Liver (tissue), 8 donors: ENCODE measurements at regions not wholly inside any gene's neighbourhood (a gene's known extent, or its start where the extent isn't known, plus 50 kb on each side); places are given as distances from the start of the nearest gene placed in this dataset.

Experiments used
- DNase-seq: peaks from one replicate; pipeline ENCODE4 v3.0.0-alpha.2; 2017; ENCODE audit warnings: low spot score
- H3K27ac ChIP-seq, 2 donors: one replicate each; pipeline ENCODE4 v1.7.0; 2013; ENCODE audit warnings: inconsistent platforms in 2 of 2, low read length in 2 of 2, control low read depth in 1 of 2, low read depth in 1 of 2, mild to moderate bottlenecking in 1 of 2
- H3K27me3 ChIP-seq, 4 donors: one replicate each; pipeline versions ENCODE4 v1.6.1 to v1.7.0; 2013; ENCODE audit warnings: low read length in 3 of 4, inconsistent platforms in 1 of 4, mild to moderate bottlenecking in 1 of 4, moderate library complexity in 1 of 4; ENCODE audit not compliant: control insufficient read depth in 4 of 4, insufficient read depth in 4 of 4
- H3K36me3 ChIP-seq, 4 donors: one replicate each; pipeline versions ENCODE4 v1.6.1 to v1.7.0; 2013; ENCODE audit warnings: low read length in 3 of 4, mild to moderate bottlenecking in 3 of 4, low read depth in 1 of 4, moderate library complexity in 1 of 4; ENCODE audit not compliant: control insufficient read depth in 4 of 4, insufficient read depth in 3 of 4
- H3K4me1 ChIP-seq, 4 donors: one replicate each; pipeline versions ENCODE4 v1.6.1 to v1.7.0; 2013; ENCODE audit warnings: low read length in 3 of 4, mild to moderate bottlenecking in 3 of 4, moderate library complexity in 1 of 4; ENCODE audit not compliant: control insufficient read depth in 4 of 4, insufficient read depth in 4 of 4
- H3K4me3 ChIP-seq, 3 donors: one replicate each; pipeline versions ENCODE4 v1.6.1 to v1.7.0; 2013; ENCODE audit warnings: low read length in 3 of 3, control low read depth in 1 of 3, low read depth in 1 of 3, mild to moderate bottlenecking in 1 of 3
- H3K9ac ChIP-seq, 2 donors: one replicate each; pipeline ENCODE4 v1.7.0; 2013; ENCODE audit warnings: low read length in 2 of 2, mild to moderate bottlenecking in 2 of 2, moderate library complexity in 2 of 2, control low read depth in 1 of 2, low read depth in 1 of 2
- H3K9me3 ChIP-seq, 4 donors: one replicate each; pipeline versions ENCODE4 v1.6.1 to v1.7.0; 2013; ENCODE audit warnings: low read length in 3 of 4; ENCODE audit not compliant: control insufficient read depth in 4 of 4
- EGR1 ChIP-seq, 2 donors: IDR thresholded peaks; 2 replicates each; pipeline ENCODE4 v1.6.1; 2016 to 2018; ENCODE audit warnings: antibody characterized with exemption in 2 of 2, low read depth in 2 of 2
- FOXA1 ChIP-seq: IDR thresholded peaks from 2 replicates; pipeline ENCODE4 v1.6.1; 2016; ENCODE audit warnings: antibody characterized with exemption
- FOXA2 ChIP-seq: IDR thresholded peaks from 2 replicates; pipeline ENCODE4 v1.6.1; 2016; ENCODE audit warnings: antibody characterized with exemption
- GABPA ChIP-seq, 2 donors: IDR thresholded peaks in 1 of 2; conservative IDR thresholded peaks in 1 of 2; 2 replicates each; pipeline ENCODE4 v1.6.1; 2016; ENCODE audit warnings: antibody characterized with exemption in 2 of 2, mild to moderate bottlenecking in 1 of 2, moderate library complexity in 1 of 2
- HNF4A ChIP-seq, 2 donors: conservative IDR thresholded peaks; 2 replicates each; pipeline ENCODE4 v1.6.1; 2016; ENCODE audit warnings: antibody characterized with exemption in 2 of 2, mild to moderate bottlenecking in 2 of 2
- HNF4G ChIP-seq: IDR thresholded peaks from 2 replicates; pipeline ENCODE4 v1.6.1; 2016; ENCODE audit warnings: antibody characterized with exemption
- JUND ChIP-seq, 2 donors: IDR thresholded peaks; 2 replicates each; pipeline ENCODE4 v1.6.1; 2016; ENCODE audit warnings: antibody characterized with exemption in 2 of 2
- MAX ChIP-seq: IDR thresholded peaks from 2 replicates; pipeline ENCODE4 v1.6.1; 2016; ENCODE audit warnings: antibody characterized with exemption
- NR2F2 ChIP-seq: IDR thresholded peaks from 2 replicates; pipeline ENCODE4 v1.6.1; 2016; ENCODE audit warnings: antibody characterized with exemption
- RAD21 ChIP-seq, 2 donors: IDR thresholded peaks; 2 replicates each; pipeline ENCODE4 v1.6.1; 2016; ENCODE audit warnings: antibody characterized with exemption in 2 of 2, mild to moderate bottlenecking in 2 of 2
- REST ChIP-seq: IDR thresholded peaks from 2 replicates; pipeline ENCODE4 v1.6.1; 2016; ENCODE audit warnings: antibody characterized with exemption, mild to moderate bottlenecking
- RXRA ChIP-seq, 2 donors: IDR thresholded peaks; 2 replicates each; pipeline ENCODE4 v1.6.1; 2017 to 2018; ENCODE audit warnings: antibody characterized with exemption in 2 of 2, mild to moderate bottlenecking in 1 of 2
- SP1 ChIP-seq: IDR thresholded peaks from 2 replicates; pipeline ENCODE4 v1.6.1; 2018; ENCODE audit warnings: antibody characterized with exemption, mild to moderate bottlenecking
- TAF1 ChIP-seq: conservative IDR thresholded peaks from 2 replicates; pipeline ENCODE4 v1.6.1; 2016; ENCODE audit warnings: antibody characterized with exemption, mild to moderate bottlenecking
- YY1 ChIP-seq: IDR thresholded peaks from 2 replicates; pipeline ENCODE4 v1.6.1; 2016; ENCODE audit warnings: antibody characterized with exemption, mild to moderate bottlenecking
- WGBS: extraction: QIAGEN DNeasy Blood & Tissue Kit; methylation state at CpG from one replicate; pipeline ENCODE4 v1.1.7; 2013; 5-methylcytosine and 5-hydroxymethylcytosine counted together
- TF ChIP-seq, protein P1 (sequence below): fragments of 150-350 bp; IDR thresholded peaks from 2 replicates; pipeline ENCODE4 v1.5.1; 2017; ENCODE audit warnings: improper control_type of control experiment, low read depth, low read length; ENCODE audit not compliant: missing input control
- TF ChIP-seq, protein P2 (sequence below): IDR thresholded peaks from 2 replicates; pipeline ENCODE4 v1.6.1; 2016; ENCODE audit warnings: antibody characterized with exemption
- TF ChIP-seq, protein P3 (sequence below): IDR thresholded peaks from 2 replicates; pipeline ENCODE4 v1.6.1; 2016; ENCODE audit warnings: antibody characterized with exemption
- donor health status: healthy.
- donor health status: healthy.
- donor health status: healthy.
- donor health status: healthy.
- donor health status: healthy.

GRCh38 chr7:89503281-89503680 lies 651.0 kb upstream of the STEAP1 start:
- H3K36me3 ChIP-seq: no peaks in the 10 kb centered on the region
- TF ChIP-seq NR2F2 (no peak), HNF4G (no peak), HNF4A (conservative IDR thresholded peaks at IDR 0.05) (no peak), JUND (IDR thresholded peaks at IDR 0.05) (no peak), FOXA1 (no peak)
- TF ChIP-seq, protein P1, sequence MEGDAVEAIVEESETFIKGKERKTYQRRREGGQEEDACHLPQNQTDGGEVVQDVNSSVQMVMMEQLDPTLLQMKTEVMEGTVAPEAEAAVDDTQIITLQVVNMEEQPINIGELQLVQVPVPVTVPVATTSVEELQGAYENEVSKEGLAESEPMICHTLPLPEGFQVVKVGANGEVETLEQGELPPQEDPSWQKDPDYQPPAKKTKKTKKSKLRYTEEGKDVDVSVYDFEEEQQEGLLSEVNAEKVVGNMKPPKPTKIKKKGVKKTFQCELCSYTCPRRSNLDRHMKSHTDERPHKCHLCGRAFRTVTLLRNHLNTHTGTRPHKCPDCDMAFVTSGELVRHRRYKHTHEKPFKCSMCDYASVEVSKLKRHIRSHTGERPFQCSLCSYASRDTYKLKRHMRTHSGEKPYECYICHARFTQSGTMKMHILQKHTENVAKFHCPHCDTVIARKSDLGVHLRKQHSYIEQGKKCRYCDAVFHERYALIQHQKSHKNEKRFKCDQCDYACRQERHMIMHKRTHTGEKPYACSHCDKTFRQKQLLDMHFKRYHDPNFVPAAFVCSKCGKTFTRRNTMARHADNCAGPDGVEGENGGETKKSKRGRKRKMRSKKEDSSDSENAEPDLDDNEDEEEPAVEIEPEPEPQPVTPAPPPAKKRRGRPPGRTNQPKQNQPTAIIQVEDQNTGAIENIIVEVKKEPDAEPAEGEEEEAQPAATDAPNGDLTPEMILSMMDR: no peak
- H3K27ac ChIP-seq: no peak overlapping the region
- H3K4me1 ChIP-seq: no peaks in the 10 kb centered on the region
- DNase-seq: no peak
- H3K9me3 ChIP-seq: no peaks in the 10 kb centered on the region
- no peaks in the 10 kb centered on the region for H3K27me3 ChIP-seq
- H3K9ac ChIP-seq: no peak overlapping the region
- no peak overlapping the region for H3K4me3 ChIP-seq

GRCh38 chr7:89507034-89507433 lies 647.2 kb upstream of the STEAP1 start:
- DNase-seq: no peak
- TF ChIP-seq REST: no peak
- no peak for TF ChIP-seq MAX
- no peak for TF ChIP-seq SP1
- TF ChIP-seq, protein P1: no peak
- no peak for TF ChIP-seq EGR1 (IDR thresholded peaks at IDR 0.05; ENCODE audit: low read depth in 2 of 2)
- no peak for TF ChIP-seq RAD21 (IDR thresholded peaks at IDR 0.05)
- TF ChIP-seq, protein P2, sequence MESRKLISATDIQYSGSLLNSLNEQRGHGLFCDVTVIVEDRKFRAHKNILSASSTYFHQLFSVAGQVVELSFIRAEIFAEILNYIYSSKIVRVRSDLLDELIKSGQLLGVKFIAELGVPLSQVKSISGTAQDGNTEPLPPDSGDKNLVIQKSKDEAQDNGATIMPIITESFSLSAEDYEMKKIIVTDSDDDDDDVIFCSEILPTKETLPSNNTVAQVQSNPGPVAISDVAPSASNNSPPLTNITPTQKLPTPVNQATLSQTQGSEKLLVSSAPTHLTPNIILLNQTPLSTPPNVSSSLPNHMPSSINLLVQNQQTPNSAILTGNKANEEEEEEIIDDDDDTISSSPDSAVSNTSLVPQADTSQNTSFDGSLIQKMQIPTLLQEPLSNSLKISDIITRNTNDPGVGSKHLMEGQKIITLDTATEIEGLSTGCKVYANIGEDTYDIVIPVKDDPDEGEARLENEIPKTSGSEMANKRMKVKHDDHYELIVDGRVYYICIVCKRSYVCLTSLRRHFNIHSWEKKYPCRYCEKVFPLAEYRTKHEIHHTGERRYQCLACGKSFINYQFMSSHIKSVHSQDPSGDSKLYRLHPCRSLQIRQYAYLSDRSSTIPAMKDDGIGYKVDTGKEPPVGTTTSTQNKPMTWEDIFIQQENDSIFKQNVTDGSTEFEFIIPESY: no peak
- TF ChIP-seq GABPA (IDR thresholded peaks at IDR 0.05 in 1 of 2, conservative IDR thresholded peaks at IDR 0.05 in 1 of 2): no peak
- TF ChIP-seq YY1: no peak
- no peak for TF ChIP-seq RXRA (IDR thresholded peaks at IDR 0.05)
- TF ChIP-seq, protein P3, sequence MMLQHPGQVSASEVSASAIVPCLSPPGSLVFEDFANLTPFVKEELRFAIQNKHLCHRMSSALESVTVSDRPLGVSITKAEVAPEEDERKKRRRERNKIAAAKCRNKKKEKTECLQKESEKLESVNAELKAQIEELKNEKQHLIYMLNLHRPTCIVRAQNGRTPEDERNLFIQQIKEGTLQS: no peak
- no peak for TF ChIP-seq FOXA2
- no peak for TF ChIP-seq HNF4G
- no peak for TF ChIP-seq NR2F2
- TF ChIP-seq HNF4A (conservative IDR thresholded peaks at IDR 0.05): no peak
- TF ChIP-seq TAF1: no peak
- no peak for TF ChIP-seq JUND (IDR thresholded peaks at IDR 0.05)
- Histone ChIP-seq H3K9ac (no peak overlapping the region), H3K36me3 (no peaks in the 10 kb centered on the region), H3K27me3 (no peaks in the 10 kb centered on the region), H3K27ac (no peak overlapping the region), H3K4me1 (no peaks in the 10 kb centered on the region), H3K9me3 (no peaks in the 10 kb centered on the region), H3K4me3 (no peak overlapping the region)
- WGBS: 78% methylated on average over 3 of the region's 3 CpGs
